T-helper 2 cell (primary cell): ENCODE measurements at regions not wholly inside any gene's neighbourhood (a gene's known extent, or its start where the extent isn't known, plus 50 kb on each side); places are given as distances from the start of the nearest gene placed in this dataset.
"Not testable (repeated sequence)": the region's sequence is repeated elsewhere in the genome, so short reads cannot be mapped to it uniquely, and the experiment has no call there.

ENCODE experiments used
- DNase-seq, 5 experiments: peaks; one replicate each; pipeline versions ENCODE4 v3.0.0 to v3.0.0-alpha.2; 2012 to 2022

DNA sequence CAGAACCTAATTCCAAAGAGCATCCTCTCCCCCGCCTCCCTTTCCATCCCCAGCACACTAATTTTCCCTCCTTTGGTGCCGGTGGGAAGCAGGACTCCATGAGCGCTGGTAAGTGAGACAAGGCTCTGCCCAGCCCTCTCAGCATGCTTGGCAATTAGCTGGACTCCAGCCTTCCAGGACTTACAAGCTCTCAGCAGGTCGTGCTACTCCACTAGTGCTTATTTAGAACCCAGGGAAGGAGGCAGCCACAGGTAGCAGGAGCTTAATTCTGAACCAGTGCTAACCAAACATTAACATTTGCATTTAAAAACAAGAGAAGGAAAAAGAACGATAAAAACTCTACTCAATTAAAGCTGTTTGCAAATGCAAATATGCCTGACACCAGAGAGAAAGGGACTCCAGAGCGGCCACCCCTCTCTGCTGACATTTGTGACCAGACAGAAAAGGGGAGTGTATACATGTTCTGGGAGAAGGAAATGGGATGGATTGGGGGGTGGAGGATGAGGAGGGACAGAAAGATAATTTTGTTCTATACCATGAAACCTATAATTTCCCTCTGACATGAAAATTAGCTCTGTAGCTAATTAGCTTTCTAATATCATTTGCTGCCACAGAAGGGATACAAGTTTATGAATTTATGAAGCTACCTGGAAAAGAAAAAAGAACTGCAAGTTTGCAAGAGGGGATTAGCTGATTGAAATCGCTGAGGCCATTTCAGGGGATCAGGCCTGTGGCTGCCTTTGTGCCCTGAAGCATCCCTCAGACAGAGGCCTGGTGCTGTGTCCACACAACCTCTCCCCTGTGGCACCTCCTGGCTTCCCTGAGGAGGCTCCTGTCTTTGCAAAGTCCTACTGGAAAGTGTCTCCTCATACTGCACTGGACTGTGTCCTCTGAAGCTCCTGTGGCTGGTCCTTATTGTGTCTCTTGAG is 266.3 kb downstream of the SEC61B start:
- no peak for DNase-seq

DNA sequence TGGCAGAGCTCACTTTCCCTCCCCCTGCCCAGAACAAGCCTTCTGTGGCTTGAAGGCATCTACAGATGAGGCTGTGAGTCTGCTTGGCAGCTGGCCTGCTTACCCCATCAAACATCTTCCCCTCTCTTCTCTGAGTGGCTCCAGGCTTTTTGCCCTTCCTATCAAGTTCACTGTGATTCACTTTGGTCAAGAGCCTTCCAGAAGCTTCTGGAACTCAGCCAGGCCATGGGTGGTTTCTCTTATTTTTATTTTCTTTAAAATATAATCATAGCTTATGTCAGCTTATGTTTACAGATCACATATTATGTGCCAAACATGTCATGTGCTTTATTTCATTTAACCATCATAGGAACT is 267.0 kb downstream of the SEC61B start:
- no peak for DNase-seq

DNA sequence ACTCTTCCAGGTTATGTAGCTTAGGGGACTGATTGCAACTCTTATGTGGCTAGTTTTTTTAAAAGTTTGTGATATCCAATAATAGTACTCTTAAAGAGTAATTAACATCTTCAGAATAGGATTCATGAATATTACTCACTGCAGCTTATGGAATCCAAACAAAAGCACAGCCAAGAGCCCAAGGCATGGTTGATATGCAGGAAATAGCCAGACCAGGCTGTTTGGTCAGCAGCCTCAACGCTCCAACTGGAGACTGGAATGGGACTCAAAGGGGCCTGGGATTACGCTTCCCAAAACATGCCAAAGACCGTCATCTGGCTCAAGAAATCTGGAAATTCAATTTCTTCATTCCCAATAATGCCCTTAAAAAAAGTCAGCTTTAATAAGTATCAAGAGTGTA is 268.6 kb downstream of the SEC61B start:
- DNase-seq, result no peak

DNA sequence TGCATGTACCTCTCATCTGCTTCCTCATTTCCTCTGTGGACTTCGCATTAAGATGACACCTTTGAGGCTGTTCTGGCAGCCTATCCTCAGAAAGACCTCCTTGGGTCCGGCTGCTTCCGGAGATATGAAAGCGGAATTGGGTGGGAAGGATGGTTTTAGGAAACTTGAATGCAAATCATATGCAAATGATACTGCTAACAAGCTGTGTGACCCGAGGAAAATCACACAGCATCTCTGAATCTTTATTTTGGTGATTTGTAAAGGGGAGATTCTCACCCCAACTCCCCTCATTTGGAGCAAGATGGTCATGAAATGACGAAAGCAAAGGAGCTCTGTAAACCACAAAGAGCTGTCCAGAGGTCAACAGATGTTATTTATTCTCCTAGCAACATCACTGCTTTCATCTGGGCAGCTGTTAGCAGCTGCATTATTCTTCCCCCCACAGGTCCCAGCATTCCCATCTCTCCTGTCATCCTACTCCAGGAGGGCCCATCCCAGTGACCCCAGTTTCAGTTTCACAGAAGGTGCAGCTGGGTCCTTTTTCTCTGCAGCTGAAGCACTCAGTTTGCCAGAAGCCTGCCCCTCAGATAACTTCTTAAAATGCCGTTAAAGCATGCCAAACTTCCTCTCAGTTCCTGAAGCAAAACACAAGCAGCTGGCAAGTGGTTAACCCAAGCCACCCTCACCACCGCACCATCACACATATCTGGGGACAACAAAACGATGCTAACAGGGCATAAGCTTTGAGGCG is 269.5 kb downstream of the SEC61B start:
- DNase-seq, result peak in 1 of 5 experiments; percentile 75

DNA sequence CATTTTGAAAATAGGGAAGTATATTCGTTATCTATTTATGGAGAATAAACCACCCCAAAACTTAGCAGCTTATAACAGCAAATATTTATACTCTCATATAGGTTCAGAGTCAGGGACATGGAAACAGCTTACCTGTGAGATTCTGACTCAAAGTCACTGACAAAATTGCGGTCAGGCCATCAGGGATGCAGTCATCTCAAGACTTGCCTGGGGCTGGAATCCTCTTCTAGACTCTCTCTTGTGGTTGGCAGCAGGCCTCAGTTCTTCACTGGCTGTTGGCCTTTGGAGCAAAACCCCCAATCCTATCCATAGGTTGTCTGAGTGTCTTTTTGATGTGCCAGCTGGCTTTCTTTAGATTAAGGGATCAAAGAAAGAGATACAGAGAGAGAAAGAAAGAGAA is 275.6 kb downstream of the SEC61B start:
- peak in 1 of 5 experiments; percentile 61 for DNase-seq

DNA sequence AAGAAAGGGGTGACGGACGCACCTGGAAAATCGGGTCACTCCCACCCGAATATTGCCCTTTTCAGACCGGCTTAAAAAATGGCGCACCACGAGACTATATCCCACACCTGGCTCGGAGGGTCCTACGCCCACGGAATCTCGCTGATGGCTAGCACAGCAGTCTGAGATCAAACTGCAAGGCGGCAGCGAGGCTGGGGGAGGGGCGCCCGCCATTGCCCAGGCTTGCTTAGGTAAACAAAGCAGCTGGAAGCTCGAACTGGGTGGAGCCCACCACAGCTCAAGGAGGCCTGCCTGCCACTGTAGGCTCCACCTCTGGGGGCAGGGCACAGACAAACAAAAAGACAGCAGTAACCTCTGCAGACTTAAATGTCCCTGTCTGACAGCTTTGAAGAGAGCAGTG is 276.9 kb downstream of the SEC61B start:
- DNase-seq, result not testable (repeated sequence)

DNA sequence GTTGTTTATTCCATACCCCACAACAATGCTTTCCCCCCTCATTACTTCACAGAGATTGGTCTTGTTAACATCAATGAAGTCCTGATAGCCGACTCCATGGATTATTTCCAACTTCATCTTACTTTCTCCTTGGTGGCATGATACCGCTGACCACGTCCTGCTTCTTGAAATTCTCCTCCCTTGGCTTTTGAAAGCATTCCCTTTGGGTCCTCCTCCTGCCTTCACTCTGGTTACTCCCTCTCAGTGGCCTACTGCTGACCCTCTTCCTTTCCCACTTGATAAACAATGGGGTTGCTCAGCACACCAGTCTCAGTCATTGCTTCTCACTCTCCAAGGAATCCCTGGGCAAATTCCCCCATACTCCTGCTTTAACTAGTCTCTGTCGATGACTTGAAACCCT is 283.9 kb downstream of the SEC61B start:
- DNase-seq, result no peak

DNA sequence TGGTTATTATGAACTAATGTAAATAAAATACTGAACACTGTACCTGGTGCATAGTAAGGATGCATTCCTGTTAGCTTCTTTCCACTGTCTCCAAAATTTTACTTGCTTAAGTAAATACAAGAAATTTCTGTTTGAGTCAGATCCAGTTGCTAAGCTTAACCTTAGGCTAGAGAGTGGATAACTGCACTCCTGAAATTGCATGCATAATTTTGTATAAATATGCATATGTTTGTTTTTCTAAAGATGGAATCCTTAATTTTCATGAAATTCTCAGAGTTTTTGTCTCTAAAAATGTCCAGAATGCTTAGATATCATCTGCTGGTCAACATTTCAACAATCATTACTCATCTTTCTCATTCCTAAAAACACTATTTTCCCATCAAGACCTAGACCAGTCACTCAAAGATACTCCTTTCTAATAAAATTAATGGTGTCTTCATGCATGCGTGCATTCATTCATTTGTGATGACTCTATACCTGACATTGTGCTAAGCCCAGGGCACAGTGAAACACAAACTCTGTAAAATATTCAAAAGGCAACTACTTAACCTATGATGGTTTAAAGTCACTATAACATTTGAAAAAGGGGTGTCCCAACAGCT is 284.8 kb downstream of the SEC61B start:
- no peak for DNase-seq

DNA sequence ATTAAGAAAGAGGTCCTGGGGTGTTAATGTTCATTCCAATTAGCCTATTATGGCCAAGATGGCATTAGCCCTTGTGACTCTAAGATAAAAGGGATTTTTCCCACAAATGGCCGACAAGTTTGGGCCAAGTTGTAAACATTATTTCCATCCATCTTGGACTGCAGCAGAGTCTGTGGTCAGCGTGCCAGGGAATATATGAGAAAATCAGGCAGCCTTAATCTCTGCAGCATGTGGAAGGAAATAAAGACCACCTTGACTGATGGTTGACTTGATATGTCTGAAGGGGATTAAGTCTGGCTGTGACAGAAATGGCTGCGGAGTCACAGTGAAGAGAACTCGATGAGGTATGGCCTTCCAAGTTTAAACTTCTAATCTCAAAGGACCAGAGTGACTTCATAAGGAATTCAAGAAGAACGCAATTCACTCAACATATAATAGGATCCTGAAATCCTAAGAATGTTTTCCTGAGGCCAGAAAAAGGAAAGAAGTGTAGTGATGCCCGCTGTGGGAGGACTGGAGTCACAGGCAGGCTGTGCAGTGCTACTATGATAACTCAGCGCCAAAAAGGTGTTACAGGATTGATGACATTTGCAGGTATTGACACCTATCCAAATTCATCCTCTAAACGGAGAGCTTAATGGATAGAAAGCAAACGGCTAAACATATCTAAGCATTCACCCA is 287.1 kb downstream of the SEC61B start:
- DNase-seq, result no peak

DNA sequence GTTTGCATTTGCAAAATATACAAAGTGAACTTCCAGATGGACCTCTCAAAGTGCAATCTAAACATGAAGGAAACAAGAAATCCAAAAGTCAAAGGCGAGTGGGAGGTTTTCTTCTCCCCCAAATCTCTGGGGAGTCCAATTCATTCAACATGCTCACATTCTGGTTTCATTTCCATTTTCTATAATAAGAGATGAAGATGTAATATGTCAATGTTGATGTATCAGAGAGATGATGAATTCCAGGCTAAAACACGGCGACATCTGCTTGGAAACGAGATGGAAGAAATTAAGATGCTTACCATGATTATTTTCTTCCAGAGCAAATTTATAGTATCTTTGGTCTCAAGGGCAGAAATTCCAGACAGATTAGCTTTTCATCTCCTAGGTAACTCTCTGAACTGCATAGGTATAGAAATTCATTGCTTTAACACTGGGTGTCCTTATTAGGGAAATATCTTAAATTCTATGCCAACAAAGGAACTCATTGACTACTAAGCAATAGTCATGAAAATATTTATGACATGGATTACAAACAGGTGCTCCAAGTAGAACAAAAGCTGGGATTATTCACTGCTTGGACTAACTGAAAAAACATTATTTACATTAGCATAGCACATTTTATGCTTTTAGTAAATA is 287.9 kb downstream of the SEC61B start:
- no peak for DNase-seq

DNA sequence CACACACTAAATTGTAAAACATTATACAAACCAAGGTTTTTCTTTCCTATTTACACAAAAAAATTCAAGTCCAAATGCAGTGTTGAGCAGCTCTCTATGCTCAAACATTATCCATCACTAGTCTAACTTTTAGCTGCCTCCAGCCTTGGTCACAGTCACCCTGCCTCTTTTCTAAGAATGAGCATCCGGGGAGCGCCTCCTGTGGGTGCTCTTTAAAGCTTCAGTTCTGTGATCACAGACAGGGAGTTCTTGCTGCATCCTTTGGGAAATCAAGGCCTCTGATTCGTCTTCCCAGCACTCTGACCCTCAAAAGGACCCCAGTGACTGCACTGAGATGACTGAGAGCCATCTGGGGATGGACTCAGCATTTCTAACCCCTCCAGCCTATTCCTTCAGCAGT is 289.6 kb downstream of the SEC61B start:
- DNase-seq, result no peak

DNA sequence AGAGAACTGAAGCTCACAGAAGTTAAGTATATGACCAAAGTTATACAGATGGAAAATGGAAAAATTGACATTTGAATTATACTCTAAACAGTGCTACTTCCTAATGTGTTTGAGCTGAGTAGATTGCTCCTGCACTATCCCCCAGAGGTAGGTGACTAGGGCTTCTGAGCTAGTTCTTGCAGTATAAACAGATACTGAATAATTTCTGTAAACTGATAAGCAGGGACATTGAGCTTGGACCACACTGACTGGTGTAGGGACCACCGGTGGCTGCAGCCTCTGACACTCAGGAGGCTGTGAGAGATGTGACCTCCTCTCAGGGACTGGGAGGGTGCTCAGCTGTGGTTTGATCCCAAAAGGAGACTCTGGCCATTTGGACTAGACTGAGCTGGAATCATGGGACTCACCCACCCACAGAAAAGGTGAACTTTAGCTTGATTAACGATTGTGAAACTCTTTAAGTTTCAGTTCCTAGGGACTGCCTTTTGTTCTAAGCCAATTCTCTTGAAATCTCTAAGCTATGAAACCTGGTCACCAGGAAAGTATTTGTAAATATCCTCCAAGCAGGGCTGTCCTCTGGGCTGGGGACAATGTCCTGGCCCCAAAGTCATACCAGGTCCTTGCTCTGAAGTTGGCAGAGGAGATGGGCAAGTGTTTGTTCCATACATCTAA is 291.5 kb downstream of the SEC61B start:
- DNase-seq, result no peak

DNA sequence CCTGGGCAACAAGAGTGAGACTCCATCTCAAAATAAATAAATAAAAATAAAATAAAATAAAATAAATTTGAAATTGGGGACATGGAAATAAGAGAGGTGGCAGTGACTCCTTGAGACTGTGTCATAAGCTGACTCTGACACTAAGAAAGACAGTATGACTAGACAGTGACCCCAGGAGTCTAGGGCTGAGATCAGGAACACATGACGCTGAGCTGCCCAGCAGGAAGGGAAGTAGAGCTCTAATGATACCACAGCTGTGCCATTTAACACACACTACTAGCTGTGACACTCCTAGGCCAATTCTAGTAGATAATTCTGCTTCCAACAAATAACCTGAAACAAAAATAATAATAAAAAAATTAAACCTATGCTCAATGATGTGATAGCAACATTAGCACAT is 293.0 kb downstream of the SEC61B start:
- DNase-seq, result peak in 1 of 5 experiments; percentile 7

DNA sequence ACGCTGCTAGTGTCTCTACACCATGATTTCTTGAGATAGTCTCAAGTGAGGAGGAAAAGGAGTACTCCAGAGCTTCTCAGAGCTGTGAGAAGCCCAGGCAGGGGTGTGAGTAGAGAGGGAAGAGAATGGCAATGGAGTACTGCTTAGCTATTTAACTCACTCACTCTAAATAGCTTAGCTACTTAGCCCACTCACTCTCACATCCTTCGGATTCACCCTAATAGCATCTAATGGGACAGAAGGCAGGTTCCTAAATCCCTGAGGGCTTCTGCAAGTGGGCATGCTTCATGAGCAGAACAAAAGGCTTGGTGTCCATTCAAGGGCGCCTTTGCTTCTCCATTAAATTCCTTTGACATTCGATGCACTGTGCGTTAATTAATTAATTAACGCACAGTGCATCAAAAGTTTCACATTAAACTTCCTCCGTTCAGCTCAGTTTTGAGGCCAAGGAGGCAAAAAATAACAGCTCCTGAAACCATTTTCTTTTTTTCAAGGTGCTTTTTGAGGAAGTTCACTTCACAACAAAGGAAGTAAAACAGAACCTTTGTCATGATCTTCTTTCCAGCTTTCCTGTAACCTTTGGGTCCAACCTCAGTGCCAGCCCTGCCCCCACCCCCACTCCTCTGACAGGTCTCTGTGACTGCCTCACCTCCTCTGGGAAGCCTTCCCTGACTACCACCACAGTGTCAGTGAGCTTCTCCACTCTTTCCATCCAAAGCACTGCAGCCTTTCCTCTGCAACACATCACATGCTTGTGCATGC is 294.0 kb downstream of the SEC61B start:
- DNase-seq, result no peak

DNA sequence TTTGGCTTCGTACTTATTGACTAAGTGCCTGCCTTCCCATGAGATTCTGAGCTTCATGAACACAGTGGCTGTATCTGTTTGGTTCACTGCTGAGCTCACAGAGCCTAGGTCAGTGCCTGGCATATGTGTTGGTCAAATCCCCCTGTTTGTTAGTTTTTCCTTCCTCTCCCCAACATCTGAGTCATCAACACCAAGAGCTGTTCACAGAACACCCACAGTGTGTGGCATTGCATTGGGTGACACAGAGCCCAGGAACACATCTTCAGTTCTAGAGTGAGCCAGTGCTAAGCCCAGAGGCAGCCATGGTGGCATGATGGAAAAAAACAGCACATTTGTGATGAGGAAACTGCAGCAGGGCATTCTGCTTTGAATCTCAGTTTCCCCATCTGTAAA is 294.6 kb downstream of the SEC61B start:
- DNase-seq, result peak in 1 of 5 experiments; percentile 41

DNA sequence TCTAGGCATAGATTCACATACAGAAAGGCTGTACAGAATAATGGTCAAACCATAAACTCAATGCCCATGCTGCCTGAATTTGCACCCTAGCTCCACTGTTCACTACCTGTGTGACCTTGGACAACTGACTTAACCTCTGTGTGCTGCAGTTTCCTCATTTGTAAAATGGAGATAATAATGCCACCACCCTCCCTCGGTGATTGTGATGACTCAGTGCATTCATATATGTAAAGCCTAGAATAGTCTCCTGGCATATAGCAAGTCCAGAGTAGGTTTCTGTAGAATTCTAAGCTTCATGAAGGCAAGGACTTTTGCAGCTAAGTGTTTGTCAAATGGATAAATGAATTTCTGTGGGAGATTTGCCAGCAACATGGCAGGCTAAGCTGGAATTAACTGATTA is 297.8 kb upstream of the NR4A3 start:
- DNase-seq, result no peak

DNA sequence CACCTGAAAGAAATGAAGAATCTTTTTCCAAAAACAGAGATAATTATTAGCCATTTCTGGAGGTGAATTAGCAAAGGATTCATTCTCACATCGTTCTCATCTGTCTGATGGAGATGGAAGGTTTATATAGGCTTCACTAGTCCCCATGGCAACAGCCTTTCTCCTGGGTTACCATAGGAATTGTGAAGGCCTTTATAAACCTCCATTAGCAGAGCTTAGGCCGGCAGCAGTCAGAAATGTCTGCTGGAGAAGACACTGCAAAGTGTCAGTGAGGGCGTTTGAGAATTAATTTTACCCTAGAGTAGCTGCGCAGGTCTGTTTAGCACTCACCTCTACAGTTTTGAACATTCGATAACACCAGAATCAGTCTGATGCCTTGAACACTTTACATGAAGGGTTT is 290.4 kb upstream of the NR4A3 start:
- no peak for DNase-seq

DNA sequence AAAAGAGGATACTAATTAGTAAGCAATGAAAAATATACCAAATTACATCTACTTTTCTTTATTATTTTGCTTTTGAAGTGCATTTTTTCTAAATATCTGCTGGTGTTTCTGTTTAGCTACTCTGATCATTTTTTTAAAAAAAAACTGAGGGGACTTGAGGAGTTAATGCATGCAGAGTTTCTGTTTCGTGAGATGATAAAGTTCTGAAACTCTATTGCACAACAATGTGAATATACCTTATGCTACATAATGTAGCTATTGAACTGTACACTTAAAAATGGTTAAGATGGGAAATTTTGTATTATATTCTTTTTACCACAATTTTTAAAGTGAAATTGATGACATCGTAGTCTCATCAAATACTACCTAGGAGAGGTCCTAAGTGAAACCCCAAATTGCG is 288.3 kb upstream of the NR4A3 start:
- DNase-seq, result peak in 1 of 5 experiments; percentile 6

DNA sequence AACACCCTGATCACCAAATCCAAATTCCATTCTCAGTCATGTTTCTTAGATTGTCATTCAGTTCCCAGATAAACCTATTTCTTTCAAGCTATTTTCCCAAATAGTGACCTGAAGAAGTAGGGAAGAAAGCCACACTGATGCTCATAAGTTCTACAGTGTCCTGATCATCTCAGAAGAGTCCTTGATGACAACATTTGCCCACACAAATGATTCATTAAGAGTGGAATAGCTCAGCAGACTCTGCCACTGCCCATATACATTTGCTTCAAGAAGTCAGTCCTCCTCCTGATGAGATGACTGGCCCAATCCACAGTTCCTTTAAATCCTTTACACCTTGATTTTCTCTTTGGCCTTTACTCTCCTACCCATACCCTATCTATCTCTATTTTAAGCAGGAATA is 283.7 kb upstream of the NR4A3 start:
- no peak for DNase-seq

DNA sequence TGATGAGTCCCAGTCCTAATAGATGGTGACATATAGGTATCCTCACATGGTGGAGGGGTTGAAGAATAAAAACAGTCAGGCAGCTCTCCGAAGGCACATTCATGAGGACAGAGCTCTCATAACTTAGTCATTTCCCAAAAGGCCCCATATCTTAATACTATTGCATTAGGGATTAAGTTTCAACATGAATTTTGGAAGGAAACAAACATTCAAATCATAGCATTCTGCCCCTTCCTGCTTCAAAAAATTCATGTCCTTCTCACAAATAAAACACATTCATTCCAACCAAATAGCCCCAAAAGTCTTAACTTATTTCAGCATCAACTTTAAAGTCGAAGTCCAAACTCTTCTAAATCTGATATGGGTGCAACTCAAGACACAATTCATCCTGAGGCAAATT is 277.2 kb upstream of the NR4A3 start:
- no peak for DNase-seq

DNA sequence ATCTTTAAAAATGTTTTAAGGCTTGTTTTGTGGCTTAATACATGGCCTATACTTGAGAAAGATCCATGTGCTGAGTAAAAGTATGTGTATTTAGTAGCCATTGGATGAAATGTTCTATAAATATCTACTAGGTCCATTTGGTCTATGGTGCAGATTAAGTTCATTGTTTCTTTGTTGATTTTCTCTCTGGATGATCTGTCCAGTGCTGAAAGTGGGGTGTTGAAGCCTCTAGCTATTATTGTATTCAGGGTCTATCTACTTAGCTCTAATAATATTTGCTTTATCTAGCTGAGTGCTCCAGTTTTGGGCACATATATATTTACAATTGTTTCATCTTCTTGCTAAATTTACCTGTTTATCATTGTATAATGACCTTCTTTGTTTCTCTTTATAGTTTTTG is 272.2 kb upstream of the NR4A3 start:
- no peak for DNase-seq
